D721Med (cell line): ENCODE measurements at regions not wholly inside any gene's neighbourhood (a gene's known extent, or its start where the extent isn't known, plus 50 kb on each side); places are given as distances from the start of the nearest gene placed in this dataset.

Experiments used
- DNase-seq: peaks from one replicate; pipeline ENCODE4 v3.0.0; 2011; ENCODE audit warnings: low spot score; ENCODE audit not compliant: insufficient read length
- FAIRE-seq: peaks from 2 replicates; lab custom pipeline; 2011; peaks lifted over from hg19 to GRCh38; lab: Jason Lieb, UNC
- TF ChIP-seq, protein P1 (sequence below): IDR thresholded peaks from 2 replicates; pipeline ENCODE4 v1.5.1; 2012; ENCODE audit warnings: mild to moderate bottlenecking, control low read depth; ENCODE audit not compliant: insufficient read depth; ENCODE audit errors: missing control alignments

DNA sequence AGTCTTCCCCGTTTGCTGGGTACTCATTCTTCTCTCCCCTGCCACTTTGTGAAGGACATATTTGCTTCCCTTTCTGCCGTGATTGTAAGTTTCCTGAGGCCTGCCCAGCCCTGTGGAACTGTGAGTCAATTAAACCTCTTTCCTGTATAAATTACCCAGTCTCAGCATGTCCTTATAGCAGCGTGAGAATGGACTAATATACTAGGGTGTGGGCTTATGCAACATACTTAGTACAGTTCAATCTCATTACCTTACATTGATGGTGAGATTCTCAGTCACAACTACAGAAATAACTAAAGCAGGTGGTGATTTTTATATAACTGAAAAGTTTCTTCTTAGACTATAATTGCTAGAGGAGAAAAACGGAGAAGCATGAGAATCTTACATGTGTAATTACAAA is 237.9 kb upstream of the MMADHC start:
- FAIRE-seq (no peak), DNase-seq (no peak)
- TF ChIP-seq, protein P1, sequence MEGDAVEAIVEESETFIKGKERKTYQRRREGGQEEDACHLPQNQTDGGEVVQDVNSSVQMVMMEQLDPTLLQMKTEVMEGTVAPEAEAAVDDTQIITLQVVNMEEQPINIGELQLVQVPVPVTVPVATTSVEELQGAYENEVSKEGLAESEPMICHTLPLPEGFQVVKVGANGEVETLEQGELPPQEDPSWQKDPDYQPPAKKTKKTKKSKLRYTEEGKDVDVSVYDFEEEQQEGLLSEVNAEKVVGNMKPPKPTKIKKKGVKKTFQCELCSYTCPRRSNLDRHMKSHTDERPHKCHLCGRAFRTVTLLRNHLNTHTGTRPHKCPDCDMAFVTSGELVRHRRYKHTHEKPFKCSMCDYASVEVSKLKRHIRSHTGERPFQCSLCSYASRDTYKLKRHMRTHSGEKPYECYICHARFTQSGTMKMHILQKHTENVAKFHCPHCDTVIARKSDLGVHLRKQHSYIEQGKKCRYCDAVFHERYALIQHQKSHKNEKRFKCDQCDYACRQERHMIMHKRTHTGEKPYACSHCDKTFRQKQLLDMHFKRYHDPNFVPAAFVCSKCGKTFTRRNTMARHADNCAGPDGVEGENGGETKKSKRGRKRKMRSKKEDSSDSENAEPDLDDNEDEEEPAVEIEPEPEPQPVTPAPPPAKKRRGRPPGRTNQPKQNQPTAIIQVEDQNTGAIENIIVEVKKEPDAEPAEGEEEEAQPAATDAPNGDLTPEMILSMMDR, result no peak

DNA sequence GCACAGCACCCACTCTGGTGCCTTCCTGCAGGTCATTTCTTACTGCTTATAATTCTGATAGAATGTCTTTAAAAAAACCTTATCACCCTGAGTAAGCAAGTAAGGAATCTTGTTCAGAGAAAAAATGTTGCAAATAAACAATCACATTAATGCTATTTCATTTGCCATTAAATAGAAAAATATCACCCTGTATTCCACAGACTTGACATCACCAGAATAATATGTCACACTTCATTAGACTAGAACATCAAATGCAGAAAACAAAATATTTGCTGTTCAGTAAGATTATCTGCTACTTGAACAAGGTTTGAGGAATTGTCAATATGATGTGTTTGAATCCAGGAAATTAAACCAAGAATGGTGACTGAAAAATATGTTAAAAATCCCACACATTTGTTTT is 236.6 kb upstream of the MMADHC start:
- DNase-seq, result no peak
- FAIRE-seq, result no peak
- TF ChIP-seq, protein P1, result no peak

DNA sequence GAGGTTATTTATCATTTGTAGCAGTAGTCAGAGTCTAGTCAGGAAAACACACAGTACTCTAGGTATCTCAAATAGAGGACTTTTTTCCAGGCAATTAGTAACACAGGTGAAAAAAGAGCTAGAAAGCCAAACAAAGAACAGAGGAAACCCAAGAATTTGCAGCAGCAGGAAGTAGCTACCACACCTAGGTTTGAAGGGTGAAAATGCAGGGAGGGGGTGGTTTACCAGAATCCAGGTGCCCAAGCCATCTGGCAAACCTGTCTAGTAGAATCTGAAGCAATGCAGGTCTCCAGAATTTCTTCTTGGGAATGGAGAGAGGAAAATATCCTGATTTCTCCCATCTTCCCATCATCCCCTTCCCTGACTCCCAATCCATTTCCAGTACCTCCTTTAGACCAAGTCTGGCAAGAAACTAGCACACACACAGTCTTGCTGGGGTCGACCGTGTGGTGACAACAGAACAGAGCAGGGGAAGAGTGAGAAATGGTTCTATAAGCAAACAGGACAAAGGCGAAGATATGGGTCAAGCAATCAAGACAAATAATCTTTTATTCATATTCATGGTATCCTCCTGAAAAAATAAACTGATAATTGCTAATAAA is 231.9 kb upstream of the MMADHC start:
- no peak for DNase-seq
- TF ChIP-seq, protein P1, result no peak
- no peak for FAIRE-seq

DNA sequence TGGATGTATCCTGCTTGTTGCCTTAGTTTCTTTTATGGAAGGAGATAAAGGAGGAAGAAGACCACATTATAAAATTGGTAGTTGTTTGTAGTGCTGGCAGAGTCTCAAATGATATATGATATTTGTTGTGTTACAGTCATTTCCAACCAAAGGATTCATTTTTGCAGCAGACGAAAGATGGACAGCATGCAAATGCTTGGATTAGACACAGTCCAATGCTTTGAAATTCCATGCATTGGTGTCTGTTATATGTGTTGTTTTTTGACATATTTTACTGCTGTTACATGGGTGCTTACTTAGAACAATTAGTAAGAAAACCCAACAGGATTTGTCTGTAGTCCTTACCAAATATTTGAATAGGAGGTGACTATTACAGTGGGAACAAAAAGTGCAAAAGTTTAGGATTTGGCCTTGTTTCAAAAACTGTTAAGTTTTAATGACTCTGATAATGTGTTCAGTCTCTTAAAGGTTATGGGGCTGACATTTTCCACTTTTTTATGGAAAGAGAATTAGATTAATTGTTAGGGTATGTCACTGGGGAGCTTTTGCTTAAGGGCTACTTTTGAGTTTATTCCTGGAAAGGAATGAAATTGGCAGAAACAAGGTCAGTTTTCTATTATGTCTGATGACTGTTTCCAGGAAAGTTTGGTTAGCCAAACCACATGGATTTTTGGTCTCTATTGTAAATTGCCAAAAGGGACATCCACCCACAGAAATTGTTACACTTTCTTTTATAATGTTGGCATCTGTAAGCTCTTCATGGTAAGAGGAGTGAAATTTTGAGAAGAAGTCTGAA is 229.4 kb upstream of the MMADHC start:
- FAIRE-seq, result no peak
- TF ChIP-seq, protein P1, result no peak
- DNase-seq, result no peak

DNA sequence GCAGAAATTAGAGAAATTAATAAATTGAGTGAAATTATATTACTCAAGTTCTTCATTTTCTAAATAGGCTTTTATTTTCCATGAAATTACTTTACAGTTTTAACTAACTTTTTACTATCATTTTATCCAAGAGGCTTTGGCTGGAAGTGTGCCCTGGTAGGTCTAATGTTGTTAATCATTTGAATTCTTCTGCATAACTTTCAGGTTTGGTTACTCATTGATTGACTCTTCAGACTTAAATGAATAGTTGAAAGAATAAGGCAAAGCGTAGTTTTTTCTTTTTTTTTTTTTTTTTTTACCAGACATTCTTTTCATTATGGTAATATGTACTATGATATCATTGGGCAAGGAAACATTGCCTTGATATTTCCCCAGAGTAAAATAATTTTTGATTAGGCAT is 228.4 kb upstream of the MMADHC start:
- DNase-seq (no peak), FAIRE-seq (no peak)

DNA sequence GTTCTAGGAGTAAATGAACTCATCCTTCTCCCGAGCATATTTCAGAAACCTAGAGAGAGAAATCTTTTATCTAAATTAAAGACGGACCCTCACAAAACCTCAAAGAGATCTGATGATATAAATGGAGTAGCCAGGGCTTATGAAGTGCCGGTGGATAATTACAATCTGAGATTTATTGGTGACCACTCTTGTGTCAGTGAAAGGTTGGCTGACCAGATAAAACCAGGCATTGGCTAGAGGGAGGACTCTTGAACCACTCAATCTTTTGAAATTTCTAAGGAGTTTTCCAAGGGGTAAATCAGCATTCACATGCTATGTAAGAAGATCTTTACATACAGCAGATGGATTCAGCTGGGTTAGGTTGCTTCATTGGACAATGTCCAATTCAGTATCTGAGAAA is 227.3 kb upstream of the MMADHC start:
- no peak for FAIRE-seq
- DNase-seq, result no peak
- TF ChIP-seq, protein P1, result no peak

More for the DNA sequence above, 228.4 kb upstream of the MMADHC start:
- TF ChIP-seq, protein P1, result no peak

DNA sequence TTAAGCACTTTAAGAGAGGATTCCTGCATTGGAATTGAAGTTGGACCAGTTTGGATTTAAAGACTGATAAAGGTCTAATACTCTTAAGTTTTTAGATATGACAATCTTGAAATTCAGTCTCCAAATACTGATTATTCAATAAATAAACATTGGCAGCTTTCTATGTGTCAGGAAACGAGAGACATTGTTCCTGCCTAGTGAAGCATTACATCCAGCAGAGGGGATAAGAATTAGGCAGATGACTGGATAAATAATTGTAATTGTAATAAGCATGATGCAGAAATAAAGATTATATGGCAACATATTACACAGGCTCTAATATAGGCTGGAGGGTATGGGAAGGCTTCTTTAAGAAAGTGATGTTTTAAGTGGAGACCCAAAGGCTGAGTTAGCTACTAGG is 226.5 kb upstream of the MMADHC start:
- DNase-seq (no peak), FAIRE-seq (no peak)
- TF ChIP-seq, protein P1, result no peak
